GM21529 (cell line): ENCODE measurements at regions not wholly inside any gene's neighbourhood (a gene's known extent, or its start where the extent isn't known, plus 50 kb on each side); places are given as distances from the start of the nearest gene placed in this dataset.

Experiments used
- ATAC-seq: cut with Tn5 transposase; IDR thresholded peaks from one replicate; pipeline ENCODE4 v1.9.1; 2021; ENCODE audit not compliant: unreplicated experiment

- no peak for ATAC-seq
Measured at GRCh38 chr6:87938287-87938686, 109.4 kb upstream of the SPACA1 start.

GRCh38 chr6:87936065-87936464 is 111.6 kb upstream of the SPACA1 start:
- ATAC-seq: no peak

GRCh38 chr6:87935196-87935595 is 112.4 kb upstream of the SPACA1 start:
- ATAC-seq: no peak

- no peak for ATAC-seq
Measured at GRCh38 chr6:87932361-87932760, 115.3 kb upstream of the SPACA1 start.

GRCh38 chr6:87929843-87930288 is 117.8 kb upstream of the SPACA1 start:
- ATAC-seq: peak; percentile 68

GRCh38 chr6:87926687-87927086 is 121.0 kb upstream of the SPACA1 start:
- ATAC-seq: no peak

GRCh38 chr6:87926072-87926471 is 121.6 kb upstream of the SPACA1 start:
- ATAC-seq: no peak

GRCh38 chr6:87925373-87926060 is 122.1 kb upstream of the SPACA1 start:
- ATAC-seq: peak; percentile 50

GRCh38 chr6:87923389-87924050 is 124.1 kb upstream of the SPACA1 start:
- ATAC-seq: no peak

GRCh38 chr6:87922947-87923330 is 124.7 kb upstream of the SPACA1 start:
- peak; percentile 77 for ATAC-seq

GRCh38 chr6:87922196-87922946 is 125.3 kb upstream of the SPACA1 start:
- peak; percentile 11 for ATAC-seq

GRCh38 chr6:87921034-87921433 is 126.6 kb upstream of the SPACA1 start:
- no peak for ATAC-seq

GRCh38 chr6:87920245-87920644 is 127.4 kb upstream of the SPACA1 start:
- ATAC-seq: no peak

GRCh38 chr6:87919416-87919815 is 128.2 kb upstream of the SPACA1 start:
- no peak for ATAC-seq

GRCh38 chr6:87919001-87919400 is 128.6 kb upstream of the SPACA1 start:
- no peak for ATAC-seq

GRCh38 chr6:87918461-87918941 is 129.1 kb upstream of the SPACA1 start:
- ATAC-seq: no peak

GRCh38 chr6:87917886-87918285 is 129.8 kb upstream of the SPACA1 start:
- ATAC-seq: no peak

- no peak for ATAC-seq
Measured at GRCh38 chr6:87916446-87916845, 131.2 kb upstream of the SPACA1 start.

GRCh38 chr6:87914637-87915395 is 132.8 kb upstream of the SPACA1 start:
- peak; percentile 91 for ATAC-seq

GRCh38 chr6:87913974-87914373 is 133.7 kb upstream of the SPACA1 start:
- no peak for ATAC-seq

GRCh38 chr6:87912102-87912501 is 135.5 kb upstream of the SPACA1 start:
- no peak for ATAC-seq
